Neural cell (in vitro differentiated cells): ENCODE measurements at regions not wholly inside any gene's neighbourhood (a gene's known extent, or its start where the extent isn't known, plus 50 kb on each side); places are given as distances from the start of the nearest gene placed in this dataset.

Source experiments
- CTCF ChIP-seq: fragments of 450-650 bp; IDR thresholded peaks from 2 replicates; pipeline ENCODE4 v1.5.1; 2014; ENCODE audit warnings: antibody characterized with exemption, mild to moderate bottlenecking, moderate library complexity; ENCODE audit not compliant: poor library complexity, severe bottlenecking
- EP300 ChIP-seq: fragments of 450-650 bp; conservative IDR thresholded peaks from 2 replicates; pipeline ENCODE4 v1.6.1; 2014; ENCODE audit warnings: antibody characterized with exemption, mild to moderate bottlenecking, moderate library complexity; ENCODE audit not compliant: poor library complexity, severe bottlenecking
- EZH2 ChIP-seq: fragments of 200-600, 300-800 bp; shearing (Covaris generic), sonication (generic); IDR thresholded peaks from 2 replicates; pipeline ENCODE4 v1.6.1; 2014; ENCODE audit warnings: antibody characterized with exemption, low read length, borderline replicate concordance, mild to moderate bottlenecking; ENCODE audit not compliant: insufficient read depth, poor library complexity, severe bottlenecking
- REST ChIP-seq: IDR thresholded peaks from 2 replicates; pipeline ENCODE4 v1.6.1; 2012; ENCODE audit warnings: borderline replicate concordance

- TF ChIP-seq EZH2 (no peak), CTCF (no peak), REST (no peak), EP300 (no peak)
Observed at GRCh38 chr17:70881093-70881492, 711.8 kb downstream of the KCNJ2 start.
